ENCODE measurements at regions not wholly inside any gene's neighbourhood (a gene's known extent, or its start where the extent isn't known, plus 50 kb on each side); places are given as distances from the start of the nearest gene placed in this dataset.

DNA sequence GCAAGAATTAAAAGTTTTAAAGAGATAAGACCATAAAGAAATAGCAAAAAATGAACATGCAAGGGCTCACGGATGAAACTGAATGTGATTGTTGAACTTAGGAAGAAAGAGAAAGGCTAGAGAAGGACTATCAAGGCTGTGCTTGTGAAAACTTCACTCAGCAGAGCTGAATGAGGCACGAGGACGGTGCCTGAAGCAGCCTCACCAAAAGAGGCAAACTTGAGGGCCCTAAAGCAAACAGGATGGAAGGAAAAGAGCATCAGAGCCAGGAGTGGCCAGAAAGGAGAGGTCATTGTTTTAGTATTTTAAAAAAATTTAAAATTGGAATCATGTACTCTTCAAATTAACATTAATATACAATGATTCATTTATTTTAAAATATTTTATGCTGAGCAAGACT lies 191.2 kb upstream of the SOX14 start:
- TF ChIP-seq, protein P1, sequence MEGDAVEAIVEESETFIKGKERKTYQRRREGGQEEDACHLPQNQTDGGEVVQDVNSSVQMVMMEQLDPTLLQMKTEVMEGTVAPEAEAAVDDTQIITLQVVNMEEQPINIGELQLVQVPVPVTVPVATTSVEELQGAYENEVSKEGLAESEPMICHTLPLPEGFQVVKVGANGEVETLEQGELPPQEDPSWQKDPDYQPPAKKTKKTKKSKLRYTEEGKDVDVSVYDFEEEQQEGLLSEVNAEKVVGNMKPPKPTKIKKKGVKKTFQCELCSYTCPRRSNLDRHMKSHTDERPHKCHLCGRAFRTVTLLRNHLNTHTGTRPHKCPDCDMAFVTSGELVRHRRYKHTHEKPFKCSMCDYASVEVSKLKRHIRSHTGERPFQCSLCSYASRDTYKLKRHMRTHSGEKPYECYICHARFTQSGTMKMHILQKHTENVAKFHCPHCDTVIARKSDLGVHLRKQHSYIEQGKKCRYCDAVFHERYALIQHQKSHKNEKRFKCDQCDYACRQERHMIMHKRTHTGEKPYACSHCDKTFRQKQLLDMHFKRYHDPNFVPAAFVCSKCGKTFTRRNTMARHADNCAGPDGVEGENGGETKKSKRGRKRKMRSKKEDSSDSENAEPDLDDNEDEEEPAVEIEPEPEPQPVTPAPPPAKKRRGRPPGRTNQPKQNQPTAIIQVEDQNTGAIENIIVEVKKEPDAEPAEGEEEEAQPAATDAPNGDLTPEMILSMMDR (IDR thresholded peaks at IDR 0.05; ENCODE audit: insufficient read depth, low read depth, low read length): no peak
- TF ChIP-seq EZH2 (IDR thresholded peaks at IDR 0.05; ENCODE audit: insufficient read depth, low read length): no peak
